ENCODE measurements at regions not wholly inside any gene's neighbourhood (a gene's known extent, or its start where the extent isn't known, plus 50 kb on each side); places are given as distances from the start of the nearest gene placed in this dataset.

GRCh38 chr3:87128006-87128405 lies 99.1 kb upstream of the CHMP2B start:
- no peak overlapping the region for H3K4me3 ChIP-seq (ENCODE audit: low read depth, low read length, poor library complexity, severe bottlenecking)
- ChIA-PET CTCF (no interaction called here), POLR2A (ENCODE audit: low non-redundant PET) (no interaction called here)
- intact Hi-C loops (cut with micrococcal nuclease; ENCODE audit: unreplicated experiment): no loop called here
- no peak for DNase-seq (ENCODE audit: low spot score)
- no peaks in the 10 kb centered on the region for H3K27me3 ChIP-seq (replicated peaks; ENCODE audit: insufficient read depth, low read depth, low read length, poor library complexity)
- no peak for TF ChIP-seq EZH2 (IDR thresholded peaks at IDR 0.05; ENCODE audit: borderline replicate concordance, low read depth, low read length, poor library complexity, severe bottlenecking)
- no peak for TF ChIP-seq CTCF (conservative IDR thresholded peaks at IDR 0.05; ENCODE audit: low read depth, low read length)
- H3K36me3 ChIP-seq (ENCODE audit: insufficient read depth, low read length, poor library complexity, severe bottlenecking): no peaks in the 10 kb centered on the region
- BruUV-seq (replicated peaks): no TSS peak
- H3K4me1 ChIP-seq (ENCODE audit: insufficient read depth, low read length, poor library complexity, severe bottlenecking): no peaks in the 10 kb centered on the region
- H3K9me3 ChIP-seq (ENCODE audit: low read depth, low read length, poor library complexity, severe bottlenecking): no peaks in the 10 kb centered on the region
- no peak overlapping the region for H3K27ac ChIP-seq (ENCODE audit: low read depth, low read length, poor library complexity, severe bottlenecking)

- intact Hi-C loops (cut with micrococcal nuclease; ENCODE audit: unreplicated experiment): no loop called here
- CTCF ChIA-PET: no interaction called here
Observed at GRCh38 chr3:87127281-87127680, 99.8 kb upstream of the CHMP2B start.

GRCh38 chr3:87126321-87126720 lies 100.8 kb upstream of the CHMP2B start:
- no TSS peak for BruUV-seq (replicated peaks)

More at GRCh38 chr3:87127281-87127680, 99.8 kb upstream of the CHMP2B start:
- Histone ChIP-seq H3K4me3 (ENCODE audit: low read depth, low read length, poor library complexity, severe bottlenecking) (no peak overlapping the region), H3K27me3 (replicated peaks; ENCODE audit: insufficient read depth, low read depth, low read length, poor library complexity) (no peaks in the 10 kb centered on the region), H3K27ac (ENCODE audit: low read depth, low read length, poor library complexity, severe bottlenecking) (no peak overlapping the region), H3K9me3 (ENCODE audit: low read depth, low read length, poor library complexity, severe bottlenecking) (no peaks in the 10 kb centered on the region), H3K36me3 (ENCODE audit: insufficient read depth, low read length, poor library complexity, severe bottlenecking) (no peaks in the 10 kb centered on the region), H3K4me1 (ENCODE audit: insufficient read depth, low read length, poor library complexity, severe bottlenecking) (no peaks in the 10 kb centered on the region)
- DNase-seq (ENCODE audit: low spot score): peak; percentile 5
- TF ChIP-seq CTCF (conservative IDR thresholded peaks at IDR 0.05; ENCODE audit: low read depth, low read length) (no peak), EZH2 (IDR thresholded peaks at IDR 0.05; ENCODE audit: borderline replicate concordance, low read depth, low read length, poor library complexity, severe bottlenecking) (no peak)
- POLR2A ChIA-PET (ENCODE audit: low non-redundant PET): no interaction called here
- no TSS peak for BruUV-seq (replicated peaks)

More at GRCh38 chr3:87126321-87126720, 100.8 kb upstream of the CHMP2B start:
- TF ChIP-seq CTCF (conservative IDR thresholded peaks at IDR 0.05; ENCODE audit: low read depth, low read length): no peak
- TF ChIP-seq EZH2 (IDR thresholded peaks at IDR 0.05; ENCODE audit: borderline replicate concordance, low read depth, low read length, poor library complexity, severe bottlenecking): no peak
- no peaks in the 10 kb centered on the region for H3K4me1 ChIP-seq (ENCODE audit: insufficient read depth, low read length, poor library complexity, severe bottlenecking)
- H3K9me3 ChIP-seq (ENCODE audit: low read depth, low read length, poor library complexity, severe bottlenecking): no peaks in the 10 kb centered on the region
- no peak overlapping the region for H3K4me3 ChIP-seq (ENCODE audit: low read depth, low read length, poor library complexity, severe bottlenecking)
- H3K27ac ChIP-seq (ENCODE audit: low read depth, low read length, poor library complexity, severe bottlenecking): no peak overlapping the region
- DNase-seq (ENCODE audit: low spot score): no peak
- ChIA-PET POLR2A (ENCODE audit: low non-redundant PET) (no interaction called here), CTCF (no interaction called here)
- H3K36me3 ChIP-seq (ENCODE audit: insufficient read depth, low read length, poor library complexity, severe bottlenecking): no peaks in the 10 kb centered on the region
- H3K27me3 ChIP-seq (replicated peaks; ENCODE audit: insufficient read depth, low read depth, low read length, poor library complexity): no peaks in the 10 kb centered on the region
- intact Hi-C loops (cut with micrococcal nuclease; ENCODE audit: unreplicated experiment): loop anchor here (1.0 kb wide), 1 partner anchor 29 kb away; no protein-coding TSS in a partner anchor
